ENCODE measurements at regions not wholly inside any gene's neighbourhood (a gene's known extent, or its start where the extent isn't known, plus 50 kb on each side); places are given as distances from the start of the nearest gene placed in this dataset.

GRCh38 chr5:35464757-35465156 is 152.9 kb upstream of the SPEF2 start:
- no peak overlapping the region for H3K4me3 Mint-ChIP-seq
- DNase-seq, result no peak
- H3K9me3 Mint-ChIP-seq, result no peaks in the 10 kb centered on the region
- no peaks in the 10 kb centered on the region for H3K36me3 Mint-ChIP-seq (ENCODE audit: low read depth)
- no peaks in the 10 kb centered on the region for H3K4me1 Mint-ChIP-seq (ENCODE audit: low read depth)
- H3K27me3 Mint-ChIP-seq, result peaks cover 5% of the 10 kb centered on the region
- no peak overlapping the region for H3K27ac Mint-ChIP-seq

DNA sequence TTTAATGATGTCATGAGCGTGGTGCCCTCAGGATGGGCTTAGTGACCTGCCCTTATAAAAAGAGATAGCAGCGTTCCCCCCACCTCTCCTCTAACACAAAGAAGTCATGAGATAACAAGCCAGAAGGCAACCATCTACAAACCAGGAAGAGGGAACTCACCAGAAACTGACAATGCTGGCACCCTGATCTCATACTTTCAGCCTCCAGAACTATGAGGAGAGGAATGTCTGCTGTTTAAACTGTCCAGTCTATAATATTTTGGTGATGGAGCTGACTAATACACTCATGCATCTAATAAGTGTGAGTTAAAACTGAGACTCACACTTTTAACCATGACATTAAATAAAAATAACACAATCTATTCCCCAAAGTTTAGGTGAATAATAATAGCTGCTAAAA is 156.1 kb upstream of the SPEF2 start:
- H3K36me3 Mint-ChIP-seq (ENCODE audit: low read depth), result no peaks in the 10 kb centered on the region
- H3K4me1 Mint-ChIP-seq (ENCODE audit: low read depth), result no peaks in the 10 kb centered on the region
- no peak for DNase-seq
- H3K27me3 Mint-ChIP-seq, result peaks cover 5% of the 10 kb centered on the region
- H3K9me3 Mint-ChIP-seq, result peaks cover 6% of the 10 kb centered on the region
- H3K4me3 Mint-ChIP-seq, result no peak overlapping the region
- H3K27ac Mint-ChIP-seq, result no peak overlapping the region

- DNase-seq, result no peak
- Mint-ChIP-seq H3K4me3 (no peak overlapping the region), H3K9me3 (peaks cover 9% of the 10 kb centered on the region), H3K27me3 (peaks cover 10% of the 10 kb centered on the region), H3K27ac (no peak overlapping the region), H3K4me1 (ENCODE audit: low read depth) (no peaks in the 10 kb centered on the region), H3K36me3 (ENCODE audit: low read depth) (no peaks in the 10 kb centered on the region)
These were observed 158.8 kb upstream of the SPEF2 start for GRCh38 chr5:35458824-35459207.

- H3K9me3 Mint-ChIP-seq, result peaks cover 9% of the 10 kb centered on the region
- H3K4me1 Mint-ChIP-seq (ENCODE audit: low read depth), result no peaks in the 10 kb centered on the region
- DNase-seq, result no peak
- H3K4me3 Mint-ChIP-seq, result no peak overlapping the region
- H3K27ac Mint-ChIP-seq, result no peak overlapping the region
- no peaks in the 10 kb centered on the region for H3K36me3 Mint-ChIP-seq (ENCODE audit: low read depth)
- H3K27me3 Mint-ChIP-seq, result peaks cover 10% of the 10 kb centered on the region
These were observed 159.5 kb upstream of the SPEF2 start for GRCh38 chr5:35457912-35458823.

DNA sequence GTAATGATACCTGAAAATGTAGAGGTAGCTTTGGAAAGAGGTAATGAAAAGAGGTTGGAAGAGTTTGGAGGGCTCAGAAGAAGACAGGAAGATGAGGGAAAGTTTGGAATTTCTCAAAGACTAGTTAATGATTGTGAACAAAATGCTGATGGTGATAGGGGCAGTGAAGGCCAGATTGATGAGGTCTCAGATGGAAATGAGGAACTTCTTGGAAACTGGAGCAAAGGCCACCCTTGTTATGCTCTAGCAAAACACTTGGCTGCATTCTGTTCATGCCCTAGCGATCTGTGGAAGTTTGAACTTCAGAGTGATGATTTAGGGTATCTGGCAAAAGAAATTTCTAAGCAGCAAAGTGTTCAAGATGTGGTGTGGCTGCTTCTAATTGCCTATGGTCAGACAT is 161.2 kb upstream of the SPEF2 start:
- H3K9me3 Mint-ChIP-seq, result peaks cover 9% of the 10 kb centered on the region
- peaks cover 7% of the 10 kb centered on the region for H3K27me3 Mint-ChIP-seq
- DNase-seq, result no peak
- no peaks in the 10 kb centered on the region for H3K36me3 Mint-ChIP-seq (ENCODE audit: low read depth)
- H3K27ac Mint-ChIP-seq, result no peak overlapping the region
- no peaks in the 10 kb centered on the region for H3K4me1 Mint-ChIP-seq (ENCODE audit: low read depth)
- no peak overlapping the region for H3K4me3 Mint-ChIP-seq

DNA sequence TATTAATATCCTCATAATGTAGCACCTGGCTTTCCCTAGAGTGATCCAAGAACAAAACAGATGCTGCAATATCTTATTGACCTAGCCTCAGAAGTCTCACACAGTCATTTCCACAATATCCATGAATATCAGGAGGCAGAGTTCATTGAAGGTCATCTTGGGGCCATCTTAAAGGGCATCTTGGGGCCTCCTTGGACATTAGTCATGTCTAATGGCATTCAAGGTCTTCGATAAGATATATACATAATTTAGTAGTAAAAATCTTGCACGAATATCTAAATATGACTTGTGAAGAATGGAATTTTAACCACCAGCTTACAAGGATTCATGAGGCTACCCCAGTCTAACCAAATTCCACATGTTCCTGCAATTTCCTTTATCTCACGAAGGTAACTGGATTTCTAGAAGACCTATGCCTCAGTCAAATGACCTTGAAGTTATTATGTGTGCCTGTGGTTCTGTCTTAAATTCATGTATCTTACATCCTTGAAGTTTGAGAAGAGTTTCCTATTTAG is 163.6 kb upstream of the SPEF2 start:
- Mint-ChIP-seq H3K27me3 (peaks cover 9% of the 10 kb centered on the region), H3K4me3 (no peak overlapping the region), H3K9me3 (peaks cover 18% of the 10 kb centered on the region), H3K4me1 (ENCODE audit: low read depth) (no peaks in the 10 kb centered on the region), H3K27ac (no peak overlapping the region), H3K36me3 (ENCODE audit: low read depth) (no peaks in the 10 kb centered on the region)
- DNase-seq, result no peak

DNA sequence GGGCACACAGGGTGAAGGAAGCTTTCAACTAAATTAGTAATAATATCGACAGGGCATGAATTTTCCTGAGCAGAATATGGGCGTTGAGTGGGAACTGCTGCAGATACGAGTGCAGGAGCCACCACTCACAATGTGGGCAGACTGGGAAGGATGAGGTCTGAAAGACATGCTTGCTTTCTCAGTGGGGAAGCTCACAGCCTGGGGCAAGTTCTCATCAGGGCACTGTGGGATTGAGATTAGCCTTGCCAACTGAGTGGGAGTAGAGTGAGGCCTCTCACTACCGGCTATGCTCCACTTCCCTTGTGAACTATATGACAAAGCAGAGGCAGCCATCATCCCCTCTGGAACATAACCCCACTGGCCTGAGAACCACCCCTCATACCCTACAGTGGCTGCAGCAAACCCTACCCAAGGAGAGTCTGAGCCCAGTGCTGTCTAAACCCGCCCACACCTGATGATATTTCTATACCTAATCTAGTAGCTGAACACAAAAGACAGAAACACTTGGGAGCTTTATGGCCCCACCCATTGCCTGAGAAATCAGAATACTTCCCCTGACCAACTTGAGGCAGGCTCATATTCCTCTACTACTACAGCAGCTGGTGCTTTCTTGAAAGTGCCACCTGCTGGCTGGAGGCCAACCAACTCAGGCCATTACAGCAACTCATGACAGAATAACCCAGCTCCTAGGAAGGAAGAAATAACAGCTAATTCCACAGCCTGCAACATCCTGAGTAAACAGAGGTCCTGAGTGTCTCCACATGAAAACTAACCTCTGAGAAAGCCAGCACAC is 173.7 kb upstream of the SPEF2 start:
- peaks cover 5% of the 10 kb centered on the region for H3K9me3 Mint-ChIP-seq
- H3K27ac Mint-ChIP-seq, result no peak overlapping the region
- no peaks in the 10 kb centered on the region for H3K4me1 Mint-ChIP-seq (ENCODE audit: low read depth)

GRCh38 chr5:35442885-35443639 is 174.6 kb upstream of the SPEF2 start:
- H3K27me3 Mint-ChIP-seq, result peaks cover 40% of the 10 kb centered on the region
- peaks cover 3% of the 10 kb centered on the region for H3K9me3 Mint-ChIP-seq
- no peak overlapping the region for H3K27ac Mint-ChIP-seq
- H3K4me1 Mint-ChIP-seq (ENCODE audit: low read depth), result no peaks in the 10 kb centered on the region
- H3K36me3 Mint-ChIP-seq (ENCODE audit: low read depth), result no peaks in the 10 kb centered on the region
- DNase-seq, result no peak
- no peak overlapping the region for H3K4me3 Mint-ChIP-seq

More for the DNA sequence above, 173.7 kb upstream of the SPEF2 start:
- Mint-ChIP-seq H3K27me3 (peaks cover 38% of the 10 kb centered on the region), H3K36me3 (ENCODE audit: low read depth) (no peaks in the 10 kb centered on the region), H3K4me3 (no peak overlapping the region)
- DNase-seq, result no peak

DNA sequence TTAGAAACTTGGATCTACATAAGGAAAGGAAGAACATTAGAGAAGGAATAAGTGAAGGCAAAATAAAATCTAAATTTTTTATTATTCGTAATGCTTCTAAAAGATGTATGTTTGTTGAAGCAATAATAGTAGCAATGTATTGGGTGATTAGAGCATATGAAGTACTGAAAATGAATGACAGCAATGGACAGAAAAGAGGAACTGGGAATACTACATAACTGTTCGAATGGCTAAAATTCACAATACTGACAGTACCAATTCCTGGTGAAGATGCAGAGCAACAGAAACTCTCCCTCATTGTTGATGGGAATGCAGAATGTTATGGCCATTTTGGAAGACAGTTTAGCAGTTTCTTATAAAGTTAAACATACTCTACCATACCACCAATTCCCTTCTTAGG is 177.3 kb upstream of the SPEF2 start:
- peaks cover 47% of the 10 kb centered on the region for H3K27me3 Mint-ChIP-seq
- no peak overlapping the region for H3K27ac Mint-ChIP-seq
- no peak overlapping the region for H3K4me3 Mint-ChIP-seq
- no peaks in the 10 kb centered on the region for H3K9me3 Mint-ChIP-seq
- H3K36me3 Mint-ChIP-seq (ENCODE audit: low read depth), result no peaks in the 10 kb centered on the region
- H3K4me1 Mint-ChIP-seq (ENCODE audit: low read depth), result no peaks in the 10 kb centered on the region
- DNase-seq, result no peak

DNA sequence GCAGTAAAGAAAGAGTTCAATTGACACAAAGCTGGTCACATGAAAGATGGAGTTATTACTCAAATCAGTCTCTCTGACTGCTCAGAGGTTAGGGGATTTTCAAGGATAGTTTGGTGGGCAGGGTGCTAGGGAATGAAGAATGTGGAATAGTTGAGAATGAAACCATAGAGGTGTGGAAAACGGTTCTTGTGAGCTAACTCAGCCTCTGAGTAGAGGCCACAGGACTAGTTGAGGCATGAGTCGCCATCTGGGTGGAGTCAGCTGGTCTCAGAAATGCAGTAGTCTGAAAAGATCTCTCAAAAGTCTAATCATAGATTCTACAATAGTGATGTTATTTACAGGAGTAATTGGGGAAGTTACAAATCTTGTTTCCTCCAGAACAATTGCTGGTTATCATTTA is 178.9 kb upstream of the SPEF2 start:
- H3K9me3 Mint-ChIP-seq, result no peaks in the 10 kb centered on the region
- peaks cover 50% of the 10 kb centered on the region for H3K27me3 Mint-ChIP-seq
- H3K36me3 Mint-ChIP-seq (ENCODE audit: low read depth), result no peaks in the 10 kb centered on the region
- H3K27ac Mint-ChIP-seq, result no peak overlapping the region
- no peak for DNase-seq
- no peak overlapping the region for H3K4me3 Mint-ChIP-seq
- no peaks in the 10 kb centered on the region for H3K4me1 Mint-ChIP-seq (ENCODE audit: low read depth)

DNA sequence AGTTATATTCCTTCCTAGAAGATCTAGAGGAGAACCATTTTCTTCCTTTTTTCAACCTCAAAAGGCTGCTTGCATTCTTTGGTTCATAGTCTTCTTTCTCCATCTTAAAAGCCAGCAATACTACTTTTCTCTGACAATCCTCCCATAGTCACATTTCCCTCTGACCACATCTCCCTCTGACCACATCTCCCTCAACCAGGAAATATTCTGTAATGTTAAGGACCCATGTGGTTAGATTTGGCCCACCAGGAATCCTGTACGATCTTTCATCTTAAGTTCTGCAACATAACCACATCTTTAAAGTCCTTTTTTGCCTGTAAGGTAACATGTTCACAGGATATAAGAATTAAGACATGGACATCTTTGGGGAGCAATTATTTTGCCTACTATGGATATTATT is 179.4 kb upstream of the SPEF2 start:
- Mint-ChIP-seq H3K36me3 (ENCODE audit: low read depth) (no peaks in the 10 kb centered on the region), H3K27ac (no peak overlapping the region), H3K4me1 (ENCODE audit: low read depth) (no peaks in the 10 kb centered on the region), H3K9me3 (no peaks in the 10 kb centered on the region), H3K4me3 (no peak overlapping the region), H3K27me3 (peaks cover 50% of the 10 kb centered on the region)
- DNase-seq, result no peak

DNA sequence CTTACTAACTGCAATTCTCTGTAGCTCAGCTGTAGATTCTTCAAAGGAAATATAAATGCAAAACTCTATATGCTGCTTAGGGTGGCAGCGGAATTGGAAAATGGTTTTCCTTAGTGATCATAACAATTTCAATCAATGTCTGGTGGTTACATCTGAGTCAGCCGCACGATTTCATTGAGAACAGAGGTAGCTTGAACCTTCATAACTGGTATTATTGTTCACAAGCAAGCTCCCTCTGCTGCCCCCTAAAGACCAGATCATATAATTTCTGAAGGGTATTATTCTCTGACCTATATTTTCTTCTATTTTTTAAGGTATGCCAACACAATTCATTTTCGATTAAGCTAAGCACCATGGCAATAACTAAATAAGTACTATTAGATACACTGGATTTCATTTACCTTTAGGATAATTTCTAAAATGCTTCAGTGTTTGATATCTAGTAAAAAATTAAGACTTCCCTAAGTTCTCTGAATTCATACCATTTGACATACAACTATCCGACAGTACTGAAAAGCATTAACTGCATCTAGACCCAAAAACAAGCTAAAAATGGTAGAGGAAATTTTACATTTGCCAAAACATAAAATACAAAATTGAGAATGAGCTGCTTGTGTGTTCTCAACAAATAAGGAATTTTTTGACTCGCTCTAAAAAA is 181.1 kb upstream of the SPEF2 start:
- Mint-ChIP-seq H3K4me1 (ENCODE audit: low read depth) (no peaks in the 10 kb centered on the region), H3K27ac (no peak overlapping the region), H3K4me3 (no peak overlapping the region), H3K9me3 (no peaks in the 10 kb centered on the region), H3K36me3 (ENCODE audit: low read depth) (no peaks in the 10 kb centered on the region), H3K27me3 (peaks cover 59% of the 10 kb centered on the region)
- DNase-seq, result no peak

GRCh38 chr5:35430381-35431162 is 187.1 kb upstream of the SPEF2 start:
- H3K36me3 Mint-ChIP-seq (ENCODE audit: low read depth), result no peaks in the 10 kb centered on the region
- peaks cover 27% of the 10 kb centered on the region for H3K27me3 Mint-ChIP-seq
- H3K9me3 Mint-ChIP-seq, result no peaks in the 10 kb centered on the region
- no peak overlapping the region for H3K27ac Mint-ChIP-seq
- no peak for DNase-seq
- H3K4me3 Mint-ChIP-seq, result no peak overlapping the region
- no peaks in the 10 kb centered on the region for H3K4me1 Mint-ChIP-seq (ENCODE audit: low read depth)

Measured in activated T-cell treated with anti-CD3 and anti-CD28 coated beads, Interleukin-2, amount 50 U/mL, for 24 hours (primary cell).